ENCODE measurements at regions not wholly inside any gene's neighbourhood (a gene's known extent, or its start where the extent isn't known, plus 50 kb on each side); places are given as distances from the start of the nearest gene placed in this dataset.

GRCh38 chr2:100691846-100692245 is 128.1 kb upstream of the NPAS2 start:
- no peak overlapping the region for H4K8ac ChIP-seq (ENCODE audit: low read depth, low read length)
- H3K36me3 ChIP-seq (ENCODE audit: control insufficient read depth, insufficient read depth, low read length), result no peaks in the 10 kb centered on the region
- no peaks in the 10 kb centered on the region for H3K79me1 ChIP-seq (ENCODE audit: low read length)
- no peaks in the 10 kb centered on the region for H3K4me1 ChIP-seq (ENCODE audit: control insufficient read depth, low read depth, low read length)
- no CpG with 5 or more reads among the region's 3 CpGs for WGBS (ENCODE audit: extremely low coverage, insufficient coverage, low lambda C conversion rate)
- no peak overlapping the region for H2BK15ac ChIP-seq (replicated peaks; ENCODE audit: low read depth)
- H3K27ac ChIP-seq (ENCODE audit: low read depth, low read length), result no peak overlapping the region
- no peak overlapping the region for H2BK5ac ChIP-seq (ENCODE audit: low read length)
- no peaks in the 10 kb centered on the region for H3K79me2 ChIP-seq (ENCODE audit: control insufficient read depth, insufficient read depth, low read length)
- H2AK5ac ChIP-seq (ENCODE audit: low read length), result no peak overlapping the region
- H3K4me3 ChIP-seq (ENCODE audit: low read length), result no peak overlapping the region
- H3K27me3 ChIP-seq (ENCODE audit: insufficient read depth, low read length, poor library complexity), result no peaks in the 10 kb centered on the region
- no peak overlapping the region for H3K9ac ChIP-seq (ENCODE audit: low read length)
- H3K18ac ChIP-seq (ENCODE audit: low read length), result no peak overlapping the region
- DNase-seq, result no peak
- no peak overlapping the region for H3K4ac ChIP-seq (ENCODE audit: low read depth, low read length)
- H4K5ac ChIP-seq (ENCODE audit: low read length), result no peak overlapping the region
- H2BK120ac ChIP-seq (ENCODE audit: low read depth, low read length), result no peak overlapping the region
- H3K23ac ChIP-seq (ENCODE audit: low read length), result no peak overlapping the region
- H3K4me2 ChIP-seq (ENCODE audit: low read length), result no peak overlapping the region
- H3K56ac ChIP-seq (ENCODE audit: low read length), result no peak overlapping the region

GRCh38 chr2:100692381-100692780 is 127.6 kb upstream of the NPAS2 start:
- Histone ChIP-seq H3K36me3 (ENCODE audit: control insufficient read depth, insufficient read depth, low read length) (no peaks in the 10 kb centered on the region), H3K4me1 (ENCODE audit: control insufficient read depth, low read depth, low read length) (no peaks in the 10 kb centered on the region), H3K23ac (ENCODE audit: low read length) (no peak overlapping the region), H2AK5ac (ENCODE audit: low read length) (no peak overlapping the region), H2BK120ac (ENCODE audit: low read depth, low read length) (no peak overlapping the region), H3K18ac (ENCODE audit: low read length) (no peak overlapping the region), H2BK5ac (ENCODE audit: low read length) (no peak overlapping the region), H4K5ac (ENCODE audit: low read length) (no peak overlapping the region), H2BK15ac (replicated peaks; ENCODE audit: low read depth) (no peak overlapping the region), H3K4me3 (ENCODE audit: low read length) (no peak overlapping the region), H3K79me1 (ENCODE audit: low read length) (no peaks in the 10 kb centered on the region), H3K79me2 (ENCODE audit: control insufficient read depth, insufficient read depth, low read length) (no peaks in the 10 kb centered on the region), H3K27me3 (ENCODE audit: insufficient read depth, low read length, poor library complexity) (no peaks in the 10 kb centered on the region), H3K4me2 (ENCODE audit: low read length) (no peak overlapping the region), H3K4ac (ENCODE audit: low read depth, low read length) (no peak overlapping the region), H3K27ac (ENCODE audit: low read depth, low read length) (no peak overlapping the region), H4K8ac (ENCODE audit: low read depth, low read length) (no peak overlapping the region), H3K56ac (ENCODE audit: low read length) (no peak overlapping the region), H3K9ac (ENCODE audit: low read length) (no peak overlapping the region)
- DNase-seq, result no peak
- no CpG with 5 or more reads among the region's 5 CpGs for WGBS (ENCODE audit: extremely low coverage, insufficient coverage, low lambda C conversion rate)

- no peaks in the 10 kb centered on the region for H3K79me1 ChIP-seq (ENCODE audit: low read length)
- no peaks in the 10 kb centered on the region for H3K27me3 ChIP-seq (ENCODE audit: insufficient read depth, low read length, poor library complexity)
- H3K4me2 ChIP-seq (ENCODE audit: low read length), result no peak overlapping the region
- H3K4me1 ChIP-seq (ENCODE audit: control insufficient read depth, low read depth, low read length), result no peaks in the 10 kb centered on the region
- no peak overlapping the region for H3K9ac ChIP-seq (ENCODE audit: low read length)
- no peak overlapping the region for H3K27ac ChIP-seq (ENCODE audit: low read depth, low read length)
- no peak overlapping the region for H2BK5ac ChIP-seq (ENCODE audit: low read length)
- no peak overlapping the region for H2BK120ac ChIP-seq (ENCODE audit: low read depth, low read length)
- no peak overlapping the region for H3K56ac ChIP-seq (ENCODE audit: low read length)
- no peak overlapping the region for H2BK15ac ChIP-seq (replicated peaks; ENCODE audit: low read depth)
- H3K79me2 ChIP-seq (ENCODE audit: control insufficient read depth, insufficient read depth, low read length), result no peaks in the 10 kb centered on the region
- no peak overlapping the region for H4K8ac ChIP-seq (ENCODE audit: low read depth, low read length)
- H3K18ac ChIP-seq (ENCODE audit: low read length), result no peak overlapping the region
- no peak overlapping the region for H3K4ac ChIP-seq (ENCODE audit: low read depth, low read length)
- H2AK5ac ChIP-seq (ENCODE audit: low read length), result no peak overlapping the region
- no peak for DNase-seq
- H4K5ac ChIP-seq (ENCODE audit: low read length), result no peak overlapping the region
- no peaks in the 10 kb centered on the region for H3K36me3 ChIP-seq (ENCODE audit: control insufficient read depth, insufficient read depth, low read length)
- H3K23ac ChIP-seq (ENCODE audit: low read length), result no peak overlapping the region
- no peak overlapping the region for H3K4me3 ChIP-seq (ENCODE audit: low read length)
Measured at GRCh38 chr2:100692906-100693305, 127.0 kb upstream of the NPAS2 start.

GRCh38 chr2:100699131-100699530 is 120.8 kb upstream of the NPAS2 start:
- Histone ChIP-seq H2AK5ac (ENCODE audit: low read length) (no peak overlapping the region), H3K18ac (ENCODE audit: low read length) (no peak overlapping the region), H3K4me3 (ENCODE audit: low read length) (no peak overlapping the region), H3K9ac (ENCODE audit: low read length) (no peak overlapping the region), H4K5ac (ENCODE audit: low read length) (no peak overlapping the region), H3K79me1 (ENCODE audit: low read length) (no peaks in the 10 kb centered on the region), H3K79me2 (ENCODE audit: control insufficient read depth, insufficient read depth, low read length) (no peaks in the 10 kb centered on the region), H3K27me3 (ENCODE audit: insufficient read depth, low read length, poor library complexity) (no peaks in the 10 kb centered on the region), H2BK120ac (ENCODE audit: low read depth, low read length) (no peak overlapping the region), H3K56ac (ENCODE audit: low read length) (no peak overlapping the region), H3K4me2 (ENCODE audit: low read length) (no peak overlapping the region), H3K27ac (ENCODE audit: low read depth, low read length) (no peak overlapping the region), H3K4me1 (ENCODE audit: control insufficient read depth, low read depth, low read length) (no peaks in the 10 kb centered on the region), H3K36me3 (ENCODE audit: control insufficient read depth, insufficient read depth, low read length) (no peaks in the 10 kb centered on the region), H3K23ac (ENCODE audit: low read length) (no peak overlapping the region), H2BK15ac (replicated peaks; ENCODE audit: low read depth) (no peak overlapping the region), H2BK5ac (ENCODE audit: low read length) (no peak overlapping the region), H4K8ac (ENCODE audit: low read depth, low read length) (no peak overlapping the region), H3K4ac (ENCODE audit: low read depth, low read length) (no peak overlapping the region)
- no CpG with 5 or more reads among the region's 5 CpGs for WGBS (ENCODE audit: extremely low coverage, insufficient coverage, low lambda C conversion rate)
- DNase-seq, result no peak

- H3K4me1 ChIP-seq (ENCODE audit: control insufficient read depth, low read depth, low read length), result no peaks in the 10 kb centered on the region
- no peaks in the 10 kb centered on the region for H3K27me3 ChIP-seq (ENCODE audit: insufficient read depth, low read length, poor library complexity)
- no peak overlapping the region for H3K4ac ChIP-seq (ENCODE audit: low read depth, low read length)
- H4K8ac ChIP-seq (ENCODE audit: low read depth, low read length), result no peak overlapping the region
- no peak overlapping the region for H2BK5ac ChIP-seq (ENCODE audit: low read length)
- H3K79me1 ChIP-seq (ENCODE audit: low read length), result no peaks in the 10 kb centered on the region
- H3K4me2 ChIP-seq (ENCODE audit: low read length), result no peak overlapping the region
- no peak overlapping the region for H2BK15ac ChIP-seq (replicated peaks; ENCODE audit: low read depth)
- no peak overlapping the region for H3K23ac ChIP-seq (ENCODE audit: low read length)
- H3K56ac ChIP-seq (ENCODE audit: low read length), result no peak overlapping the region
- whole genome bisulfite sequencing (ENCODE audit: extremely low coverage, insufficient coverage, low lambda C conversion rate), result no CpG with 5 or more reads among the region's 5 CpGs
- no peak overlapping the region for H3K18ac ChIP-seq (ENCODE audit: low read length)
- no peak overlapping the region for H2AK5ac ChIP-seq (ENCODE audit: low read length)
- H3K27ac ChIP-seq (ENCODE audit: low read depth, low read length), result no peak overlapping the region
- no peak overlapping the region for H3K9ac ChIP-seq (ENCODE audit: low read length)
- no peak overlapping the region for H4K5ac ChIP-seq (ENCODE audit: low read length)
- no peaks in the 10 kb centered on the region for H3K79me2 ChIP-seq (ENCODE audit: control insufficient read depth, insufficient read depth, low read length)
- no peak overlapping the region for H2BK120ac ChIP-seq (ENCODE audit: low read depth, low read length)
- H3K4me3 ChIP-seq (ENCODE audit: low read length), result no peak overlapping the region
- peak; percentile 13 for DNase-seq
- H3K36me3 ChIP-seq (ENCODE audit: control insufficient read depth, insufficient read depth, low read length), result no peaks in the 10 kb centered on the region
Measured at GRCh38 chr2:100702438-100703109, 117.4 kb upstream of the NPAS2 start.

- no peak overlapping the region for H3K4ac ChIP-seq (ENCODE audit: low read depth, low read length)
- no peak overlapping the region for H3K27ac ChIP-seq (ENCODE audit: low read depth, low read length)
- H4K5ac ChIP-seq (ENCODE audit: low read length), result no peak overlapping the region
- no peaks in the 10 kb centered on the region for H3K79me1 ChIP-seq (ENCODE audit: low read length)
- no peak overlapping the region for H3K56ac ChIP-seq (ENCODE audit: low read length)
- H3K36me3 ChIP-seq (ENCODE audit: control insufficient read depth, insufficient read depth, low read length), result no peaks in the 10 kb centered on the region
- H3K4me1 ChIP-seq (ENCODE audit: control insufficient read depth, low read depth, low read length), result no peaks in the 10 kb centered on the region
- H2BK5ac ChIP-seq (ENCODE audit: low read length), result no peak overlapping the region
- H3K27me3 ChIP-seq (ENCODE audit: insufficient read depth, low read length, poor library complexity), result no peaks in the 10 kb centered on the region
- H3K4me2 ChIP-seq (ENCODE audit: low read length), result no peak overlapping the region
- H2BK15ac ChIP-seq (replicated peaks; ENCODE audit: low read depth), result no peak overlapping the region
- H2BK120ac ChIP-seq (ENCODE audit: low read depth, low read length), result no peak overlapping the region
- H3K18ac ChIP-seq (ENCODE audit: low read length), result no peak overlapping the region
- no peak overlapping the region for H4K8ac ChIP-seq (ENCODE audit: low read depth, low read length)
- DNase-seq, result no peak
- H3K4me3 ChIP-seq (ENCODE audit: low read length), result no peak overlapping the region
- H3K23ac ChIP-seq (ENCODE audit: low read length), result no peak overlapping the region
- no CpG with 5 or more reads among the region's 5 CpGs for WGBS (ENCODE audit: extremely low coverage, insufficient coverage, low lambda C conversion rate)
- H3K9ac ChIP-seq (ENCODE audit: low read length), result no peak overlapping the region
- no peaks in the 10 kb centered on the region for H3K79me2 ChIP-seq (ENCODE audit: control insufficient read depth, insufficient read depth, low read length)
- H2AK5ac ChIP-seq (ENCODE audit: low read length), result no peak overlapping the region
Measured at GRCh38 chr2:100703213-100703612, 116.7 kb upstream of the NPAS2 start.

Measured in mesendoderm (in vitro differentiated cells).